Activated gamma-delta T cell treated with anti-CD3 and anti-CD28 coated beads, Interleukin-2, amount 50 U/mL, for 16 hours (primary cell): ENCODE measurements at regions not wholly inside any gene's neighbourhood (a gene's known extent, or its start where the extent isn't known, plus 50 kb on each side); places are given as distances from the start of the nearest gene placed in this dataset.

Experiments
- DNase-seq: peaks from one replicate; pipeline ENCODE4 v3.0.0-alpha.2; 2020; ENCODE audit warnings: low read depth

DNA sequence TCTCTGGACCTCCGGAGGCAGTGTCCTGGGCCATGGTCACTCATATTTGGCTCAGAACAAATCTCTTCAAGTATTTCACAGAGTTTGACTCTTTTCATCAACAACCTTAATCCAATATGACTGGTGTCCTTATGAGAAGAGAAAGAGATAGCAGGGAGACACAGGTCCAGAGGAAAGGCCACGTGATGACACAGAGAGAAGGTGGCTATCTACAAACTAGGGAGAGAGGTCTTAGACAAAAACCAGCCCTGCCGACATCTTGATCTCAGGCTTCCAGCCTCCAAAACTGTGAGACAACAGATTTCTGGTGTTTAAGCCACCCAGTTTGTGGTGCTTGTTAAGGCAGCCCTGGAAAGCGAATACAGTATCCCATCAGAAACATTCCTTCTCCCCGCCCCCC, 237.1 kb upstream of the PROK2 start:
- DNase-seq = no peak

DNA sequence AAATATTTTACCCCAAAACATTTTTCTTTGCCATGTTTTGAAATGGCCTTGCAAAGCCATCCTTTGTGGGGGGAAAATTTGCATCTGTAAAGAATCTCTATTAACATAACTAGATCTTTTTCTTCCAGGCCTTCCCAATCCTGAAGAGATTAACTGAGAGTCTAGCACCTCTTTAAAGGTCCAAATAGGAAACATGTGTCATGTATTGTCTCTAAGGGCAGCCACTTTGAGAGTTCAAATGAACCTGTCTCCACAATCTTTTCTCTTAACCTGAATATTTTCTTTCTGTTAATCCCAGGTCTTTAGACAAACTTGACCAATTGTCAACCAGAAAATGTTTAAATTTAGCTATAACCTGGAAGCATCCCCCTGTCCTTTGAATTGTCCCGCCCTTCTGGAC, 236.6 kb upstream of the PROK2 start:
- no peak for DNase-seq

DNA sequence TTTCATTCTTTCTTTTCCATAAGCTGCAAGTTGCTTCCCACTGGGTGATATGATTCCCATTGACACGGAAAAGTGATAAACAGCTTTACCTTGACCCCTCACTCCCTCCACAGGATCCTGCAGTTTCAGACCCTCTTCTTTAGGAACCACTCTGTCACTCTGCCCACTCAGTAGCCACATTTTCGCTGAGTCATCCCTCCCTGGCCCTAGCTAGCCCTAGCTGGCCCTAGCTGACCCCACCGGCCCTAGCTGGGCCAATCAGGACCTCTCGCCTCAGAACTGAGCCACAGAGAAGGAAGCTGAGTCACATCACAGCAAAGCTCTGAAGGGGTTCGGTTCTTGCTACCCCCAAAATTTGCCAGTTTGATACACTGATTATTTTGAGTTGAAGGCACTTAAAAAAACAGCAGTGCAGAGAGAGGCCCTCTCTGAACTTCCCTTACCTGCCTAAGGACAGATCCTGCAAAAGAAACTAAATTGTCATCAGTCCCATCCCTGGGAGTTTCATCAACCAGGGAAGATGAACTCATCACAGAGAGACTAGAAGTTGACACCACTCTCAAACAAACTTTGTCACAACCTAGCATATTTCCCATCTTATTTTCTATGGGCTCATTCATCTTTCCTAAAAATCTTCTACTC, 233.5 kb upstream of the PROK2 start:
- DNase-seq = no peak

DNA sequence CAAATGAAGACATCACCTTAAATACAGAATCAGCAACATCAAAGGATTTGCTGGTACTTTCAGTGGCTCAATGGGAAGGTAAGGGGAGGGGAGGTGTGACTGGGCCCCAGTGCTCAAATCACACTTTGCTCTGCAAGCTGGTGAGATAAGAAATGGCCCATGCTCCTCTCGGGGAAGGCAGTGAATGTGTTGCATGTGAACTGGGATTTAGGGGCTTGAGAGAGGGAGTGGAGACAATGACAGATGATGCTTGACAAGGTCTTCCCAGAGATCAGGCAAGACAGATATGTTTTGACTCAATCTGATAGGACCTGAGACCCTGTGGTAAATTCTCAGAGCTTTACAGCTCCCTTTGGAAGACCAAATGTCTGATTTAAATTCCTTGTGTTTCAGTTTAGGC, 233.0 kb upstream of the PROK2 start:
- no peak for DNase-seq

DNA sequence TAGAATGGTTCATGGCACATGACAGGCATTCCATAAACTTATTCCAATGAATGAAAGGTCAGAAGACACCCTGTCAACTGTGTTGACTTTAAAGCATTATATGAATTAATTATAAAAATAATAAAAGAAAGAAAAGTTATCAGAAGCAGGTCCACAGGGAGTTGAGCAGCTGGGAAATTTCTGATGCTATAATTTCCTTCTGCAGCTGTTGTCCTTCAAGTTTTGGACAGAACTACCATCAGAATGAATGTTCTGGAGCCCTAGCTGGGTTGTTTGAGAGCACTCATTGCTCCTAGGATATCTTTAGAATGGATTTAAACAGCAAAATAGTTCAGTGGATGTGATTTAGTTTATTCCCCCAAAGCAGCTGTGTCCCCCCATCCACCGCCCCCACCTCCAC, 232.4 kb upstream of the PROK2 start:
- DNase-seq = no peak

DNA sequence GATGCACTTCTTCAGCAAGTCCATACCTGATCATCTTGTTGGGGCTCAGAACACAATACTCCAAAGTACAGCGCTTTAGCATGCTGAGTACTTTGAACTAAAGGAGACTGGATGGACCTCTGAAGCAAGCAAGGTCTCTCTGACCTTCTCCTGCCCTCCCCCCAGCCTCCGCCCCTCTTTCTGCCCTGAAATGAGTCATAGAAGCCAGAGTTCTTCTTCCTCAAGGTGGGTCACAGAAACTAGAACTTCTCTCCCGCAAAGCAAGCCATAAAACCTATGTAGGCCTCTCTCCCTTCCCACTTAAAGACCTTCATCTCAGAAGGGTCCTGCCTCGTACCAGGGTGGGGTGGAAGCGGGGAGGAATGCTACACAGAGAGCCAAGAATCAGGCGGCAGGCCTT, 230.5 kb upstream of the PROK2 start:
- DNase-seq = no peak

DNA sequence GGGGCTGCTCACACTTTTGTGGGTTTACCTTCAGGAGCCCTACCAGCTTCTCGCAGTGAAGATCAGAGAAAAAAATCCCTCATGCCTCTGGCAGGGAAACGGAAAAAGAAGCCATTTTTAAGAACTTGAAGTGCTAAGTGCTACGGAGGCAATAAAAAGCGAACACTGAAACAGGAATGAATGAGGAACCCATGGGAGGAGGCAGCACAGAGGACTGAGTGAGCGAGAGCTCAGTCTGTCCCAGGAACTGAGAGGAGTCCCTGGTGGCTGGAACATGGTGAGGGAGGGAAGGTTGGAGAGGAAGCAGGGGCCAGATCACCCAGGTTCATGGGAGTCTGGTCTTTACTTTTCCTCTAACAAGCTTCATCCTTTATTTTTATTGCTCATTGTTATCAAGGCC, 228.1 kb upstream of the PROK2 start:
- DNase-seq = no peak

DNA sequence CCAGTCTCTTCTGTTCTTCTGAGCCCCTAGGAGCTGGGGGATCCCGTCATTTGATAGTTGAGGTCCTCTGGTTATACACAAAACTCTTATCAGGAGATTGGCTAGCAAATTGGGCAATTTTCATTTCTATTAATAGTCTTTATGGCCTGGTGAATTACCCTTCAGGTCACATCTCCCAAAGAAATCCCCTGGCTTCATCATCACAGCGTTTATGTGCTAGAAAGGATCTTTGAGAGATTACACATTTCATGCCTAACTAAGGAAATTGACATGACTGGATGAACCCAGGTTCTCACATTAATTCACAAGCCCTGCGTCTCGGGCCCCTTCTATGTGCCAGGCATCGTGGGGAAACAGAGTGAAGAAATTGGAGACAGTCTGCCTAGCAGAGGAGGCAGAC, 227.4 kb upstream of the PROK2 start:
- no peak for DNase-seq

DNA sequence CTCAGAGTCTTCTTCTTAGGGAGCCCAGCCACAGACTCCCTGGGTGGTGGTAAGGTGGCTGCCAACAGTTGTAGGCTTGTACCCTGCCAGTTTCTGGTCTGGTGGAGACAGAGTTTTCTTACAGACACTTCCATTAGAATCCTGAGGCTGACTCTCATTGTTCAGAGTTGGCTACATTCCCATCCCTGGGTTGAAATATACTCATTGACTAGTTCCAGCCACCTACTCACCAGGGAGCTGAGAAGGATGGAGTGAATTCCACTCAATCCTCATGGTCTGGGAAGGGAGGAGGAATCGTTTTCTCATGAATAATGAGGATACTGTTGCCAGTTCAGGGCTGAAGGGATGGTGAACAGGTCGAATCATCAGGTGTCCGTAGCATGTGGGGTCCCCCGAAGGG, 226.5 kb upstream of the PROK2 start:
- no peak for DNase-seq

DNA sequence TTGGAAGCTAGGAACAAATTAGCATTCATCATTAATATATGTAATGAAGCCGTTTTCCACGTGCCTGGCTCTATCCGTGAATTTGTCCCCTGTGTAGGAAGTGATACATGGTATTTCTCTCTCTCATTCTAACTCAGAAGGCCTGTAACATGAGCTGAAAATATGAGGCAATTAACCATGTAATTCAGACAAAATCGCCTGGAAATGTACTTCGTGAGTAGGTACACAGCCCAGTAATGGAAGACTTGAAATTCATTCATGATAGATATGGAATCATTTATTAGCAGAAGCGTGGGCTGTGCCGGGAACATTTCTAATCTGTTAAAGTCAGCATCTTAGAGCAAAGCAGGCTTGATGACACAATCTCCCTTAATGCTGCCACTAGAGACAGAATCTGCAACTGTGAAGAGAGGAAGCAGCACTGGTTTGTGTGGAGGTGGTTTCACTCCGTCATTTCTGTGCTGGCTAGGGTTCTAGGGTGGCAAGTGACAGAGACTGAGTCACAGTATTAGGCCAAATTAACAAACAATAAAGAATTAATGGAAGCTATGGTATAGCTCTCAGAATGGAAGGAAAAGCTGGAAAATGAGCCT, 225.0 kb upstream of the PROK2 start:
- no peak for DNase-seq

DNA sequence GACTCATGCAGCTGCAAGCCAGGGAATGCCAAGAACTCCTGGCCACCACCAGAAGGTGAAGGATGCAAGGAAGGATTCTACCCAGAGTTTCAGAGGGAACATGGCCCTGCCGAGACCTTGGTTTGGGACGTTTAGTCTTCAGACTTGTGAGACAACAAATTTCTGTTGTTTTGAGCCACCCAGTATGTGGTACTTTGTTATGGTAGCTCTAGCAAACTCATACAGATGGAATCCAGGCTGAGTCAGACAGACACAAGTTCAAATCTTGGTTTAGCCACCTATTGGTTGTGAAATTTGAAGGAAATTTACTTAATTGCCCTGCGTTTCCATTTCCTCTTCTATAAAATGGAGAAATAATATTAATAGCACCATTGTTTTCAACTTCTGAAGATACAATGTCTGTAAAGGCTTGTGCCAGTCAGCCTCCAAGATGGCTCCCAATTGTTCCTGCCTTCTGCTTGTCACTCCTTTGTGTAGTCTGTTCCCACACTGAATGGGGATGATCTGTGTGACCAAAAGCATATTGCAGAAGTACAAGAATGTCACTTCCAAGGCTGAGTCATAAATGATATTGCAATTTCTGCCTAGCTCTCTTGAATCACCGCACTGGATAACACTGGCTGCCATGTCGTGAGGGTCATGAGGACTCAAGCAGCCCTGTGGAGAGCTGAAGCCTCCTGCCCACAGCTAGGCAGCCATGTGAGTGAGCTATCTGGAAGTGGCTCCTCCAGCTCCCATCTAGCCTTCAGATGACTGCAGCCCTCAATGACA, 223.5 kb upstream of the PROK2 start:
- DNase-seq = no peak

DNA sequence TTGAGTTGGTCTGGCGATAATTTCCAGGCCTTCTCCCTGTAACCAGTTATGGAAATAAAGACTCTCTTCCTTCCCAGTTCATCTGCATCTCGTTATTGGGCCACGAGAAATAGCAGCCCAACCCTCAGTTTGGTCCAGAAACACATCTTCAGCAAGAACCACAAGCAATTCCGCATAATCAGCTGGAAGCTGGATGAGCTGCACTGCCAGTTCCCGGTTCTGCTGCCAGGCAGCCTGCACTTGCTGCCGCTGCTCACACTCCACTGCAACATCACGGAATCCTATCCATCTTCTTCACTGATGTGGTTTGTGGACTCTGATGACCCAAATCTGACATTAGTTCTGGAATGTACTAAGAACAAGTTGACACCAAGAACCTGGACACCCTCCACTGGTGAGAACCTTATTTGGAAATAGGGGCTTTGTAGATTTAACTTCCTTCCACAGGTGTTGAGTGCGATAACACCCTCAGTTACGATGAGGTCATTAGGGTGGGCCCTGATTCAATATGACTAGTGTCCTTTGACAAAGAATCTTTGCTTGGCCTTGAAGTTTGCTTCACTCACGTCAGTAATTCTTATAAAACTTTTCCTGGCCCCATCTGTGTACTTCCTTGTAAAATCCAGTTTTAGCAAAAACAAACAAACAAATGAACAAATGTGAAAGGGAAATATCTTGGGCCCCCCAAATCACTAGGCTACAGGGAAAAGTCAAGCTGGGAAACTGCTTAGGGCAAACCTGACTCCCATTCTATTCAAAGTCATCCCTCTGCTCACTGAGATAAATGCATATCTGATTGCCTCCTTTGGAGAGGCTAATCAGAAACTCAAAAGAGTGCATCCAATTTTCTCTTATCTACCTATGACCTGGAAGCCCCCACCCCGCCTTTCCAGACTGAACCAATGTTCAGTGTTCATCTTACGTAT, 221.9 kb upstream of the PROK2 start:
- DNase-seq = no peak

DNA sequence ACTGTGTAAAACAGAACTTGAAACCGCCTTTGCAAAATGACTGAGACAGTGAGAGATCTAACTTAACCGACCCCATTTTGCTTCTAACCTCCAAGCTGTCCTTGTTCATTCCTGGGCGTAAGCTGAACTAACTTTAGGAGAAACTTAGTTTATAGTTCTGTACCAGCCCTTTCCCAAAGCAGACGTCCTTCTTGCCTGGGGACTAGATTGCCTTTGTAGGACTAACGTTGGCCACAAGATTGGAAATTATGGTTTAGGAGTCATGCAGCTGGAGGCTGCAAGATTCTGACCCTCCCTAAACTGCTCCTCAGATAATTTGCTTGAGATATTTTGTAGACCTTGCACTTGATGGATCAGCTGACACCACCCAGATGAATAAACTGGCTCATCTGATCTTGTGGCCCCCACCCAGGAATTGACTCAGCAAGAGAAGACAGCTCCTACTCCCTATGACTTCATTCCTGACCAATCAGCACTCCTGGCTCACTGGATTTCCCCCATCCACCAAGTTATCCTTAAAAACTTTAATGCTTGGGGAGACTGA, 219.9 kb upstream of the PROK2 start:
- no peak for DNase-seq

DNA sequence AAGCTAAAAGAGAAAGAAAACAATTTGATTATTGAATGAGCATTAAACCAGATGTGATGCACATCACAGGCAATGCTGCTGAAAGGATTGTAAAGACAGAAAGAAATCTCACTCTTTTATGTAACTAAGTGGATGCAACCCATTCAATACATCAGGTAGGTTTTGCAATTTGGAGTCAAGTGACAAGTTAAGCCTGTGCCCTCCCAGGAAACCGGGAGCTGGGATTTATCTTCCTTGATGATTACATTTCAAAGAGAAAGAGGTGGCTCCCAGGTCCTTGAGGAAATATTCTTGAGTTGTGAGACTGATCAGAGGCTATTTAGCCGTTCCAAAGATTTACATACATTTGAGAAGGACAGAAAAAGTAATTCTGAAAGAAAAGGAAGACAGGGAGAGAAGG, 219.0 kb upstream of the PROK2 start:
- no peak for DNase-seq

DNA sequence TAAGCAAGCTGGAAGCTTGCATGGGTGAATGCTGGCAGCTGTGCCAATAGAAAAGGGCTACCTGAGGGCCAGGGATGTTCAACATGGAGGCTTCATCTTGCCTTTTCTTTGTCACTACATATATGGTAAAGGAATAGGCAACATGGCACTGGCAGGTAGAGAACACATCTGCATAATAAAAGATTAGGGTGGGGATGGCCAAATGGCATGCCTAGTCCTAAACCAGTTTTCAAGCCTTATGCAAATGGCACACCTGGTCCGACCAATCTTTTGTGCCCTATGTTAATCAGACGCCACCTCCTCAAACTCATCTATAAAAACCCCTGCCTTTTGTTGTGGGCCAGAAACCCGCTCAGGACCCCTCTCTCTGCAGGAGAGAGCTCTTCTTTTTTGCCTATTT, 216.8 kb upstream of the PROK2 start:
- no peak for DNase-seq

DNA sequence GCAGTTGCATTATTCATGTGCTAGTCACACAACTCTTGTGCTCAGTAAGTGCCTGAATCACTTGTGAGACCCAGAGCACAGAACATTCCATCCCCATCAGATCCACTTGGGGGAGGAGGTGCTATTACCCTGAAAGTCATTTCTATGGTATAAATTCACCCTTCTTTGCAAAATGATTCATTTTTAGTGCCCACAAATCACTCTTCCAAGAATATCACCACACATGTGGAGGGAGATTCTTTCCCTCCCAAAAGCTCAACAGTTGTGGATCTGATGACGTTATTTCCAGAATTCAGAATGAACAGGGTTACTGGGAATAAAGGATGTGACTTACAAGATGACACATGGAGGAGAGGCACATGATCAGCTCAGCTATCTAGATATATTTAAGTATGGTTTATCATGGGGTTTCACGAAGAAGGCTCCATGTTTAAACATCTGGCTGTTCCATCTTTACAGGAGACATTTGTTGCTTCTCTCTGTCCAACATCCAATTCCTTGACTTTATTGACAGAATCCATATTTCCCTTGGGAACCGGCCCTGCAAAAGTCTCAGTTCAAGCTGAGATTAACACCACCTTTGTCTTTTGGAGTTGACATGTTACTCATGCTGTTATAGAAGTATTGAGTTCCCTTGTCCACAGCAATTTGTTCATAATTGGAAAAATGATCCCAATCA, 214.2 kb upstream of the PROK2 start:
- no peak for DNase-seq

DNA sequence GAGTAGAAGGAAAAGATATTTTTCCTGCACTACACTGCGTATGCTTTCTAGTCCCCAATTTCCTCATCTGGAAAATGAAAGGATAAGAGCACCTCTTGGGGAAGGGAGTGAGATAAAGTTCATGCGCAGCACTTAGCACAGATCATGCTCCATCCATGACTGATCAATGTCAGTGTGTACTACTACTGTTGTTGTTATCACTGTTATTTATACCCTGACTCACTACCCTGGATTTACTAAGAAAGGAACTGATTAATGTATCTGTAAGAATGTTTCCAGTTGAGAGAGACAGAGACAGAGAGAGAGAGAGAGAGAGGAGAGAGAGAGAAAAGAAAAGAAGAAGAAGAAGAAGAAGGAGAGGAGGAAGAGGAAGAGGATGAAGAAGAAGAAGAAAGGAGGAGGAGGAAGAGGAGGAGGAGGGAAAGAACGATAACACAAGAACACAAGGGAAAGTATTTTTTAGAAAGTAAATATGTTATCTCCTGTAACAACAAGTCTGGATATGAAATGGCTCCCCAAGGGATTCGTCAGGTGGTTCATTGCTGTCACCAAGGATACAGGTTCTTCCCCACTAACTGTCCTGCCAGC, 212.2 kb upstream of the PROK2 start:
- no peak for DNase-seq

DNA sequence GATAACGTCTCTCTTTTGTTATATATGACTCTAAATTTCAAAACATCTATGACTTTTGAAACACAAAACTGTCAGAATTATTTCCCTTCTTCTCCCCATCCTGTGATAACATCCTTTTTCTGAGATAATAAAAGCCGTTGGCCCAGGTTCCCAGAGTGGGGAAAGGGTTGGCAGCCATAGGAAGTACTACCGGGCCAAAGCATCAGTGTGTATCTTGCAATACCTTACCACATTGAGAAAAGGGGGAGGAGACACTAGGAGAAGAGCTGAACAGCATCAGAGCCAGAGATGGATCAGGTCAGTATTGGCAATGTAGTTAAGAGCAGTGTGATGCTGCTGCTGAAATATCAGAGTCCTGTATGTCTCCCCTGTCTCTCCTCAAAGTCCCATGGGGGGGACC, 210.0 kb upstream of the PROK2 start:
- DNase-seq = no peak

DNA sequence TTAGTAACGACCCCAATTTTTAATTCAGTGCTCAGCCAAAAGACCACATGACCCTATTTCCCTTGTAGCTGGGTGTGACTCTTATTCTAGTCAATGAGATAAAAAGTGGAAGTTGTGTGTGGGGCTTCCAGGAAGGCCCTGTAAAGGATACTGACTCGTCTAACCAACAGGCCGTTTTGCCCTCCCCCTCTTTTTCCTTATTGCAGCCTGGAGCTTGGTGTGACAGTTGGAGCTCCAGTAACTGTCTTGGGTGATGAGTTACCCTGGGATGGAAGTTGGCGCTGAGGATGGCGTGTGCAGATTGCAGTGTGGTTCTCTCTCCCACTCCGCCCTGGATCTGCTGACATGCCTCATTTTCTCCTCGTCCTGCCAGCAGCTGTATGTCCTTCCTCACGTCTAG, 209.3 kb upstream of the PROK2 start:
- DNase-seq = no peak

DNA sequence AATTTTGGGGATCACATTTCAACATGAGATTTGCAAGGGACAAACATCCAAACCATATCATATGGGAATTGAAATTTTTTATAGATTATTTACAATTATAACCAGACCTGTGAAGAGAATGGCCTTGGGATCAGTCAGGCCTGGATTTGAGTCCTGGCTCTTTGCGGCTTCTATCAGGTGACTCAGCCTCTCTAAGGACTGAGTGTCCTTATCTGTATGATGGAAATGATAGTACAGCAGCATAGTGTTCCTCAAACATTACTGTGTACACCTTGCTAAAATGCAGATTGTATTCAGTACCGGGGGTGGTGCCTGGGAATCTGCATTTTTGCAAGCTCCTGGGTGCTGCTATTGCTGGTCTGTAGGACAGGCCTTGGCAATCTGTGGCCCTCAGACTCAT, 206.7 kb upstream of the PROK2 start:
- DNase-seq = no peak

DNA sequence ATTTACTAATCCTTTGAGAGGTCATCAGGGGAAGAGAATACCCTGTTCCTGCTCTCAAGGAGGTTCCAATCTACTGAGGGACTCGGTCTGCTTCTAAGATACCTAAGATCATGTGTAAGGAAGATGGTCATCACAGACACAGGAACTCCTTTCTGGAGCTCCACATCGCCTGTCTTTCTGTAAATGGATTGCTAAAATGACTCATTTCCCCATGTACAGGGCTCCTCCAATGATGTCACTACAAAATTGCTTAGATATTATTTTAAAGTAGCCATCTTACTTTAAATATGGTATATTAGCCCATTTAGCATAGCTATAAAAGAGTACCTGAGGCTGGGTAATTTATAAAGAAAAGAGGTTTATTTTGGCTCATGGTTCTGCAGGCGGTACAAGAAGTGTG, 206.1 kb upstream of the PROK2 start:
- DNase-seq = no peak
